Lower leg skin (tissue), 3 donors: ENCODE measurements at regions not wholly inside any gene's neighbourhood (a gene's known extent, or its start where the extent isn't known, plus 50 kb on each side); places are given as distances from the start of the nearest gene placed in this dataset.

Source experiments
- POLR2A ChIP-seq, 2 donors: fragments of 450-650 bp; IDR thresholded peaks; one replicate each; pipeline ENCODE4 v1.6.1; 2016 to 2017; ENCODE audit warnings: antibody characterized with exemption in 2 of 2, mild to moderate bottlenecking in 1 of 2, moderate library complexity in 1 of 2
- TF ChIP-seq, protein P1 (sequence below), 3 donors: fragments of 450-650 bp; IDR thresholded peaks; one replicate each; pipeline ENCODE4 v1.5.1; 2016; ENCODE audit warnings: antibody characterized with exemption in 3 of 3, mild to moderate bottlenecking in 3 of 3, moderate library complexity in 2 of 3

DNA sequence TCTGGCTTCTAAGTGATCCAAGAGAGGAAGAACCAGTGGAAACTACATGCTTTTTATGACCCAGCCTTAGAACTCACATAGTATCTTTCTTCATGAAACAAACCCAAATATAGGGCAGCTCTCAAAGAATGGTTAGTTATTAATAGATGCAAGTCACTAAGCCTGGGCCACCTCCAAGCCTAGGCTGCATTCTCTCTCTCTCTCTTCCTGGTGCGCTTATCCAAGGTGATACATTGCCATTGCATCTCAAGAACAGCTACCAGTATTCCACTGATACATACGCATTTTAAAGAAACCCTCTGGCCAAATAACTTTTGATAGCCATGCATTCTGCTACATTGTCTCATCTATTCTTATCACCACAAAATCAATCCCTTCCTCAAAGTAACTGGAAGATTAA is 455.6 kb upstream of the ADGRL2 start:
- TF ChIP-seq, protein P1, sequence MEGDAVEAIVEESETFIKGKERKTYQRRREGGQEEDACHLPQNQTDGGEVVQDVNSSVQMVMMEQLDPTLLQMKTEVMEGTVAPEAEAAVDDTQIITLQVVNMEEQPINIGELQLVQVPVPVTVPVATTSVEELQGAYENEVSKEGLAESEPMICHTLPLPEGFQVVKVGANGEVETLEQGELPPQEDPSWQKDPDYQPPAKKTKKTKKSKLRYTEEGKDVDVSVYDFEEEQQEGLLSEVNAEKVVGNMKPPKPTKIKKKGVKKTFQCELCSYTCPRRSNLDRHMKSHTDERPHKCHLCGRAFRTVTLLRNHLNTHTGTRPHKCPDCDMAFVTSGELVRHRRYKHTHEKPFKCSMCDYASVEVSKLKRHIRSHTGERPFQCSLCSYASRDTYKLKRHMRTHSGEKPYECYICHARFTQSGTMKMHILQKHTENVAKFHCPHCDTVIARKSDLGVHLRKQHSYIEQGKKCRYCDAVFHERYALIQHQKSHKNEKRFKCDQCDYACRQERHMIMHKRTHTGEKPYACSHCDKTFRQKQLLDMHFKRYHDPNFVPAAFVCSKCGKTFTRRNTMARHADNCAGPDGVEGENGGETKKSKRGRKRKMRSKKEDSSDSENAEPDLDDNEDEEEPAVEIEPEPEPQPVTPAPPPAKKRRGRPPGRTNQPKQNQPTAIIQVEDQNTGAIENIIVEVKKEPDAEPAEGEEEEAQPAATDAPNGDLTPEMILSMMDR (IDR thresholded peaks at IDR 0.05), result no peak
- no peak for TF ChIP-seq POLR2A (IDR thresholded peaks at IDR 0.05)
